Activated CD8-positive, alpha-beta memory T cell treated with anti-CD3 and anti-CD28 coated beads, Interleukin-2, amount 10 ng/mL, durations not matched to agents 7 days and 5 days (primary cell): ENCODE measurements at regions not wholly inside any gene's neighbourhood (a gene's known extent, or its start where the extent isn't known, plus 50 kb on each side); places are given as distances from the start of the nearest gene placed in this dataset.
A peak's percentile ranks its signal among the peaks of the same experiment; 100 is the strongest.
"Not testable (repeated sequence)": the region's sequence is repeated elsewhere in the genome, so short reads cannot be mapped to it uniquely, and the experiment has no call there.

Source experiments
- ATAC-seq: fragments of 150-1000 bp; cut with Tn5 transposase; one replicate; pipeline ENCODE4 v1.10.0; 2021; ENCODE audit warnings: moderate library complexity
- CTCF ChIA-PET: fragments of 350-600 bp; sonication (Branson Sonifier 250); formaldehyde crosslinking; loops from one replicate; lab custom pipeline; 2021; ENCODE audit warnings: antibody characterized with exemption; lab: Charles Lee
- DNase-seq: peaks from one replicate; pipeline ENCODE4 v3.0.0-alpha.2; 2020
- H3K27ac Mint-ChIP-seq: one replicate; pipeline ENCODE4 v1.8.0; 2021; ENCODE audit warnings: mild to moderate bottlenecking, mixed read lengths
- H3K27me3 Mint-ChIP-seq: one replicate; pipeline ENCODE4 v1.8.0; 2021; ENCODE audit warnings: mixed read lengths
- H3K36me3 Mint-ChIP-seq: one replicate; pipeline ENCODE4 v1.8.0; 2021; ENCODE audit warnings: mild to moderate bottlenecking, mixed read lengths
- H3K4me1 Mint-ChIP-seq: one replicate; pipeline ENCODE4 v1.8.0; 2021; ENCODE audit warnings: mixed read lengths
- H3K4me3 Mint-ChIP-seq: one replicate; pipeline ENCODE4 v1.8.0; 2021; ENCODE audit warnings: mild to moderate bottlenecking, moderate library complexity, mixed read lengths
- H3K9me3 Mint-ChIP-seq: one replicate; pipeline ENCODE4 v1.8.0; 2022; ENCODE audit warnings: low read depth, mixed read lengths

GRCh38 chr10:118452098-118452497 is 110.0 kb upstream of the FAM204A start:
- CTCF ChIA-PET: no interaction called here
- H3K27me3 Mint-ChIP-seq: peaks cover 54% of the 10 kb centered on the region
- no peaks in the 10 kb centered on the region for H3K36me3 Mint-ChIP-seq
- no peaks in the 10 kb centered on the region for H3K4me1 Mint-ChIP-seq
- DNase-seq (no peak), ATAC-seq (no peak)
- peaks cover 3% of the 10 kb centered on the region for H3K9me3 Mint-ChIP-seq
- no peak overlapping the region for H3K4me3 Mint-ChIP-seq
- no peak overlapping the region for H3K27ac Mint-ChIP-seq

DNA sequence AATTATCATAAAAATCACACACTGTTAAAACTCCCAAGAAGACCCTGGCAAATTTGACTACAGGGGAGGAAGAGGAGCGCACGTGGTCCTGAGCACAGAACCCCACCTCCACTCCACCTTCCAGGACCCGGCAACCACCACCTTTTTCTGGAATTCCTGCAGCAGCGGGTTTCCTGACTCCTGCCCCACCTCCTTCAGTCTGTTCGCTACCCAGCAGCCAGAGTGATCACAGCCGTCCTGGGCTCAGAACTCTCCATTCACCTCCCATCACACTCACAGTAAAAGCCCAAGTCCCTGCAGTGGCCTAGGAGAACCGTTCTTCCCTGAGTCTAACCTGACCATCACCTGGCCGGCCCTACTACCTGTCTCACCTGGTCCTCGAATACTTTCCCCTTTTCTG is 107.4 kb upstream of the FAM204A start:
- H3K27me3 Mint-ChIP-seq: peaks cover 57% of the 10 kb centered on the region
- no peak overlapping the region for H3K4me3 Mint-ChIP-seq
- peaks cover 3% of the 10 kb centered on the region for H3K9me3 Mint-ChIP-seq
- H3K27ac Mint-ChIP-seq: no peak overlapping the region
- CTCF ChIA-PET: interaction anchor here (1.5 kb wide), 1 partner anchor 10 kb away, joined by 5 read pairs; no protein-coding TSS in a partner anchor
- DNase-seq (no peak), ATAC-seq (no peak)
- H3K36me3 Mint-ChIP-seq: no peaks in the 10 kb centered on the region
- H3K4me1 Mint-ChIP-seq: no peaks in the 10 kb centered on the region

DNA sequence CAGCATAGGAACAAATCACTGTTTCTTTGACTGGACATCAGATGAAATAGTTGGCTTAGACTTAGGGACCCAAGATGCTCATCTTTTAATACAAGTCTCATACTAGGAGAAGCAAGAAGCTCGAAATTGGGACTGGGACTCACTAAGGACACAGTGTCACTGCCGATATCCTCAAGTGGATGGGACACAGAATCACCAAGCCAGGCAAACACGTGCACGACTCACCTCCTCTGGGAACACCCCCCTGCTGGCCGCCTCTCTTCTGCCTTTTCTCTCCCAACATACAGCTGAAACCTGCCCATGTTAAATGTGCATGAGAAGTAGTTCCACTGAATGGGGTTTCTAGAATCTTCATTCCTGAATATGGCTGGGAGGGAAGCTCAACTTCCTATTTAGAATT is 106.6 kb upstream of the FAM204A start:
- no peak overlapping the region for H3K4me3 Mint-ChIP-seq
- H3K27me3 Mint-ChIP-seq: peaks cover 52% of the 10 kb centered on the region
- peaks cover 3% of the 10 kb centered on the region for H3K9me3 Mint-ChIP-seq
- H3K27ac Mint-ChIP-seq: no peak overlapping the region
- no peaks in the 10 kb centered on the region for H3K4me1 Mint-ChIP-seq
- DNase-seq (no peak), ATAC-seq (no peak)
- CTCF ChIA-PET: interaction anchor here (1.5 kb wide), 1 partner anchor 11 kb away, joined by 5 read pairs; no protein-coding TSS in a partner anchor
- no peaks in the 10 kb centered on the region for H3K36me3 Mint-ChIP-seq

DNA sequence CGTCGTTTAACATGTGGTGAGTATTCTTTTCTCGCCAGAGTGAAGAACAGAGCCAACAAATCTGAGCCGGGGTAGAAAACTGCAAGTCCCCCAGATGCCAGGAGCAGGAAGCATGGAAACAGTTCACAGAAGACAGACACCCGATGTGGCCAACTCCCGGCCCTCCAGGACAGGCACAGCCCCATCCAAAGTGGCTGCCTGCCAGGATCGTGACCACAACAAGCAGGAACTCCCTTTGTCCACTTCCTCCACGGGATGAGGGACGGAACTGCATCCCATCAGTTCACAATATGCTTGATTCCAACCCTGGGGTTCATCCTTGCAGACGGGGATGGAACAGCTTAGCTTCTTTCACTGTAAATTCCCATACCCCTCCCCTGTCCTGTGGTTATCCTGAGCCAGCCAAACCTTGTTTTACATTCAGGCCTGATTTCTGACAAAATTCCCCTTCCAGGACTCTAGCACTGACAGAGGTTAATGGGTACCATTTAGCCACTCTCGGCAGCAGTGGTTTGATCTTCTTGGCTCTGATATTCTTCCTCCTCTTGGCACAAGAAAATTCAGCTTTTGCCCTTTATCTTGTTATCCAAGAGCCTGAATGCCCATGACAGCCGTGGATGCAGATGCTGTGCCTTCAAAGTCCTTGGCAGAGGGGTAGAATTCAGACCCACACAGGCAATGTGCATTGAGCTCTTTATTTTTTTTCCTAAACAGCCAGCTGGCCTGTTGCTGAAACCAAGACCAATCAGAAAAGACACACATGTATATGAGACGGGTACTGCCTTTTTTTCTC is 105.5 kb upstream of the FAM204A start:
- H3K36me3 Mint-ChIP-seq: no peaks in the 10 kb centered on the region
- DNase-seq: no peak

GRCh38 chr10:118445535-118445934 is 103.4 kb upstream of the FAM204A start:
- no peak overlapping the region for H3K27ac Mint-ChIP-seq
- no peaks in the 10 kb centered on the region for H3K9me3 Mint-ChIP-seq
- H3K36me3 Mint-ChIP-seq: no peaks in the 10 kb centered on the region
- DNase-seq (no peak), ATAC-seq (no peak)
- H3K4me3 Mint-ChIP-seq: no peak overlapping the region
- CTCF ChIA-PET: interaction anchor here (1.2 to 1.3 kb wide), 2 partner anchors 13 to 14 kb away, joined by 3 read pairs; no protein-coding TSS in a partner anchor
- H3K4me1 Mint-ChIP-seq: no peaks in the 10 kb centered on the region
- H3K27me3 Mint-ChIP-seq: peaks cover 44% of the 10 kb centered on the region

More for the DNA sequence above, 105.5 kb upstream of the FAM204A start:
- Mint-ChIP-seq H3K4me1 (no peaks in the 10 kb centered on the region), H3K27me3 (peaks cover 48% of the 10 kb centered on the region), H3K4me3 (no peak overlapping the region), H3K27ac (no peak overlapping the region), H3K9me3 (peaks cover 3% of the 10 kb centered on the region)
- no peak for ATAC-seq
- CTCF ChIA-PET: no interaction called here

DNA sequence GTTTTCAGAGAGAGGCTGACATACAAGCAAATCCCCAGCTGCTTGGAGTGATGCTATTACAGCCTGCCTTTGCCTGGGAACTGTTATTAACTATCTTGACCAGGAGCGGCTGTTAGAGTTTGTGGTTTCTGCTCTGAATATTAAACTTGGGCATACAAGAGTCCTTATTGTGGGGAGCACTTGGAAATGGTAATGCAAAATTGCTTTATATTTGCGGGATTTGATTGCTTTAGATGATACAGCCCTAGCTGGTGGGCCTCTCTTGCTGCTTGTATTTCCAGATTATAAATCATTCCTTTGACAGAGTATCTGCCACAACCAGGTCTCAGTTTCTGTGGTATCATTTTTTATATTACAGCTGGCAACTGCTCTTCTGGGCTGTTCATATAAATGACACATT is 101.9 kb upstream of the FAM204A start:
- CTCF ChIA-PET: no interaction called here
- H3K27me3 Mint-ChIP-seq: peaks cover 38% of the 10 kb centered on the region

GRCh38 chr10:118442032-118442431 is 99.9 kb upstream of the FAM204A start:
- Mint-ChIP-seq H3K27me3 (peaks cover 39% of the 10 kb centered on the region), H3K36me3 (no peaks in the 10 kb centered on the region), H3K27ac (no peak overlapping the region), H3K9me3 (no peaks in the 10 kb centered on the region), H3K4me3 (no peak overlapping the region), H3K4me1 (no peaks in the 10 kb centered on the region)
- CTCF ChIA-PET: no interaction called here
- DNase-seq: no peak
- no peak for ATAC-seq

More for the DNA sequence above, 101.9 kb upstream of the FAM204A start:
- Mint-ChIP-seq H3K4me3 (no peak overlapping the region), H3K27ac (no peak overlapping the region), H3K9me3 (no peaks in the 10 kb centered on the region), H3K4me1 (no peaks in the 10 kb centered on the region), H3K36me3 (no peaks in the 10 kb centered on the region)
- ATAC-seq: no peak
- no peak for DNase-seq

DNA sequence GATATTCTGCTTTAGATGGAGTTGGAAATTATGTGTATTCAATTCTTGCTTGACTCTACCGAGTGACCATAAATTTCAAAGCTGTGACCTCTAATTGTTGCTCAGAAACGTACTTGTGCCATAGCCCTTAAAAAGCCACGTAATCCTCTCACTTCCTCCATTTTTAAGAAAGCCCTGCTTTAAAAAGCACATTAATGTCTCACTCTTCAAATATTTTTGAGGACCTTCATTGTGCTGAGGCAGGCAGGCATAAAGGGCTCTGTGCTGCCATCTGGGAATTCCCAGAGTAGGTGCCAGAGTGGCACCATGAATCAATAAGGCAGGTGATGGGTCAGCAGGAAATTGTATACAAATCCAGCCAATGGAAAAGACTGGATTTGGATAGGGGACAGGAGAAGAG is 97.7 kb upstream of the FAM204A start:
- Mint-ChIP-seq H3K27ac (no peak overlapping the region), H3K9me3 (no peaks in the 10 kb centered on the region), H3K36me3 (no peaks in the 10 kb centered on the region), H3K27me3 (peaks cover 41% of the 10 kb centered on the region), H3K4me3 (no peak overlapping the region), H3K4me1 (no peaks in the 10 kb centered on the region)
- CTCF ChIA-PET: interaction anchor here (1.4 kb wide), 1 partner anchor 20 kb away, joined by 5 read pairs; no protein-coding TSS in a partner anchor
- no peak for ATAC-seq
- no peak for DNase-seq

GRCh38 chr10:118436742-118437141 is 94.6 kb upstream of the FAM204A start:
- Mint-ChIP-seq H3K27me3 (peaks cover 39% of the 10 kb centered on the region), H3K9me3 (no peaks in the 10 kb centered on the region), H3K4me3 (no peak overlapping the region), H3K4me1 (no peaks in the 10 kb centered on the region), H3K36me3 (no peaks in the 10 kb centered on the region), H3K27ac (no peak overlapping the region)
- DNase-seq (no peak), ATAC-seq (no peak)
- CTCF ChIA-PET: no interaction called here

GRCh38 chr10:118430190-118430589 is 88.1 kb upstream of the FAM204A start:
- Mint-ChIP-seq H3K27me3 (peaks cover 24% of the 10 kb centered on the region), H3K36me3 (no peaks in the 10 kb centered on the region), H3K9me3 (no peaks in the 10 kb centered on the region), H3K27ac (no peak overlapping the region), H3K4me1 (no peaks in the 10 kb centered on the region), H3K4me3 (no peak overlapping the region)
- no peak for DNase-seq
- ATAC-seq: no peak
- CTCF ChIA-PET: no interaction called here

GRCh38 chr10:118423800-118424442 is 81.8 kb upstream of the FAM204A start:
- Mint-ChIP-seq H3K27ac (no peak overlapping the region), H3K9me3 (no peaks in the 10 kb centered on the region), H3K4me3 (no peak overlapping the region), H3K36me3 (no peaks in the 10 kb centered on the region), H3K27me3 (peaks cover 22% of the 10 kb centered on the region), H3K4me1 (peaks cover 3% of the 10 kb centered on the region)
- CTCF ChIA-PET: interaction anchor here (0.7 to 1.5 kb wide), 3 partner anchors 20 to 120 kb away, joined by 3 read pairs; no protein-coding TSS in a partner anchor
- DNase-seq (peak; percentile 80), ATAC-seq (peak; percentile 89)

- Mint-ChIP-seq H3K36me3 (no peaks in the 10 kb centered on the region), H3K4me1 (peaks cover 3% of the 10 kb centered on the region), H3K27me3 (peaks cover 29% of the 10 kb centered on the region), H3K27ac (no peak overlapping the region), H3K9me3 (no peaks in the 10 kb centered on the region), H3K4me3 (no peak overlapping the region)
- ATAC-seq (no peak), DNase-seq (no peak)
- CTCF ChIA-PET: interaction anchor here (1.0 kb wide), 1 partner anchor 59 kb away, joined by 3 read pairs; no protein-coding TSS in a partner anchor
These were observed 80.1 kb upstream of the FAM204A start for GRCh38 chr10:118422241-118422640.

DNA sequence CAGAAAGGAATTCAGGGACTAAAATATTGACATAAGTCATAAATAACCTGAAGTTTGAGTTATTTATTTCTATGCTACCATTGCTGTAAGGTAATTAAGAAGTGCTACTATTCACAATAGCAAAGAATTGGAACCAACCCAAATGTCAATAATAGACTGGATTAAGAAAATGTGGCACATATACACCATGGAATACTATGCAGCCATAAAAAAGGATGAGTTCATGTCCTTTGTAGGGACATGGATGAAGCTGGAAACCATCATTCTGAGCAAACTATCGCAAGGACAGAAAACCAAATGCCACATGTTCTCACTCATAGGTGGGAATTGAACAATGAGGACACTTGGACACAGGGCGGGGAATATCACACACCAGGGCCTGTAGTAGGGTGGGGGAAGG is 77.9 kb upstream of the FAM204A start:
- CTCF ChIA-PET, H3K4me3 Mint-ChIP-seq, DNase-seq, ATAC-seq, H3K9me3 Mint-ChIP-seq, H3K4me1 Mint-ChIP-seq, H3K36me3 Mint-ChIP-seq, H3K27ac Mint-ChIP-seq: not testable (repeated sequence)
- peaks cover 36% of the 10 kb centered on the region for H3K27me3 Mint-ChIP-seq

DNA sequence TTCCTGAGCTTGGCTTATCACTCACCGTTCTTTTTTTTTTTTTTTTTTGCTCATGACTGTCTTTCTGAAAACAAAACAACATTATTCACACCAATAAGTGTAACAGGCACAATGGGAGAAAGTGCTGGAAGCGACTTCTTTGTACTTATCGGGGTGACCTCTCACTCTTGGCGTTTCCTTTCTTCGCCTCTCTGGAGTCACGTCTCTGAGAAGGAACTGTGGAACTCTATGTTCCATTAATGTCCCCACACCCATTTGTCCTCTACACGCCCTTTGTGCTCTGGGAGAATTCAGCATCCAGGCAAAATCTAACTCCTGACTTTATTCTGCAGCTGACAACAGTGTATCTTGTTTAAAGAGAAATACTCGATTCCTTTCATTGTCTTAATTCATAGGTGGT is 70.8 kb upstream of the FAM204A start:
- CTCF ChIA-PET: no interaction called here
- Mint-ChIP-seq H3K36me3 (no peaks in the 10 kb centered on the region), H3K4me3 (no peak overlapping the region), H3K27ac (no peak overlapping the region), H3K4me1 (no peaks in the 10 kb centered on the region), H3K27me3 (peaks cover 50% of the 10 kb centered on the region), H3K9me3 (no peaks in the 10 kb centered on the region)
- no peak for DNase-seq
- no peak for ATAC-seq
